Mesenchymal stem cell (in vitro differentiated cells and primary cell): ENCODE measurements at regions not wholly inside any gene's neighbourhood (a gene's known extent, or its start where the extent isn't known, plus 50 kb on each side); places are given as distances from the start of the nearest gene placed in this dataset.

Experiments used
- DNase-seq: peaks from one replicate; pipeline ENCODE4 v3.0.0-alpha.2; 2013
- H2AFZ ChIP-seq: one replicate; pipeline ENCODE4 v1.6.1; 2013; ENCODE audit warnings: low read depth, mild to moderate bottlenecking, control low read depth, inconsistent platforms, low read length, moderate library complexity
- H2AK5ac ChIP-seq: 2 replicates; pipeline ENCODE4 v1.6.1; 2013; ENCODE audit warnings: low read length, moderate library complexity, mild to moderate bottlenecking, inconsistent platforms; ENCODE audit not compliant: severe bottlenecking
- H2BK120ac ChIP-seq: one replicate; pipeline ENCODE4 v1.6.1; 2013; ENCODE audit warnings: low read depth, mild to moderate bottlenecking, inconsistent platforms, low read length, moderate library complexity
- H2BK12ac ChIP-seq, 2 experiments: one replicate each; pipeline ENCODE4 v1.6.1; 2013; ENCODE audit warnings: inconsistent platforms in 2 of 2, low read length in 2 of 2, mild to moderate bottlenecking in 2 of 2, moderate library complexity in 2 of 2, control low read depth in 1 of 2
- H2BK15ac ChIP-seq: one replicate; pipeline ENCODE4 v1.6.1; 2013; ENCODE audit warnings: mild to moderate bottlenecking, low read depth, inconsistent platforms; ENCODE audit not compliant: poor library complexity, severe bottlenecking
- H2BK5ac ChIP-seq: 2 replicates; pipeline ENCODE4 v1.6.1; 2013; ENCODE audit warnings: low read depth, mild to moderate bottlenecking, low read length, control low read depth, inconsistent platforms; ENCODE audit not compliant: poor library complexity, severe bottlenecking
- H3K14ac ChIP-seq, 2 experiments: one replicate each; pipeline ENCODE4 v1.6.1; 2013; ENCODE audit warnings: inconsistent platforms in 2 of 2, low read length in 2 of 2, control low read depth in 1 of 2, mild to moderate bottlenecking in 1 of 2, moderate library complexity in 1 of 2
- H3K18ac ChIP-seq, 2 experiments: one replicate each; pipeline ENCODE4 v1.6.1; 2013; ENCODE audit warnings: inconsistent platforms in 2 of 2, low read length in 2 of 2, control low read depth in 1 of 2, low read depth in 1 of 2, mild to moderate bottlenecking in 1 of 2
- H3K23ac ChIP-seq, 2 experiments: one replicate each; pipeline ENCODE4 v1.6.1; 2013; ENCODE audit warnings: inconsistent platforms in 2 of 2, low read length in 2 of 2, mild to moderate bottlenecking in 2 of 2, moderate library complexity in 2 of 2, control low read depth in 1 of 2
- H3K27ac ChIP-seq: 2 replicates; pipeline ENCODE4 v1.5.1; 2013; ENCODE audit warnings: mild to moderate bottlenecking, moderate library complexity, low read length, control low read depth, inconsistent platforms; ENCODE audit not compliant: poor library complexity, severe bottlenecking
- H3K27me3 ChIP-seq, 2 experiments: 2 replicates each; pipeline versions ENCODE4 v1.6.1 to v1.7.0; 2013; ENCODE audit warnings: low read length in 2 of 2, mild to moderate bottlenecking in 2 of 2, moderate library complexity in 2 of 2, control low read depth in 1 of 2, inconsistent platforms in 1 of 2; ENCODE audit not compliant: control insufficient read depth in 1 of 2, insufficient read depth in 1 of 2
- H3K36me3 ChIP-seq, 2 experiments: 2 replicates each; pipeline versions ENCODE4 v1.6.1 to v1.7.0; 2013; ENCODE audit warnings: low read length in 2 of 2, control low read depth in 1 of 2, inconsistent platforms in 1 of 2, low read depth in 1 of 2, mild to moderate bottlenecking in 1 of 2; ENCODE audit not compliant: insufficient read depth in 2 of 2, control insufficient read depth in 1 of 2
- H3K4ac ChIP-seq, 2 experiments: one replicate each; pipeline ENCODE4 v1.6.1; 2013; ENCODE audit warnings: inconsistent platforms in 2 of 2, low read length in 2 of 2, mild to moderate bottlenecking in 2 of 2, moderate library complexity in 2 of 2, control low read depth in 1 of 2, low read depth in 1 of 2
- H3K4me1 ChIP-seq: 2 replicates; pipeline ENCODE4 v1.6.1; 2013; ENCODE audit warnings: low read depth, low read length, control low read depth; ENCODE audit not compliant: control insufficient read depth, insufficient read depth
- H3K4me2 ChIP-seq: 2 replicates; pipeline ENCODE4 v1.6.1; 2013; ENCODE audit warnings: low read length, mild to moderate bottlenecking, inconsistent platforms; ENCODE audit not compliant: poor library complexity, severe bottlenecking
- H3K4me3 ChIP-seq, 2 experiments: 2 replicates each; pipeline versions ENCODE4 v1.5.1 to v1.7.0; 2013; ENCODE audit warnings: low read length in 2 of 2, mild to moderate bottlenecking in 2 of 2, control low read depth in 1 of 2, low read depth in 1 of 2; ENCODE audit not compliant: insufficient read depth in 1 of 2
- H3K79me1 ChIP-seq: replicated peaks from 2 replicates; pipeline ENCODE4 v1.6.1; 2013; ENCODE audit warnings: mild to moderate bottlenecking, control low read depth, low read length, inconsistent platforms; ENCODE audit not compliant: poor library complexity, severe bottlenecking
- H3K9ac ChIP-seq: 2 replicates; pipeline ENCODE4 v1.7.0; 2013; ENCODE audit warnings: mild to moderate bottlenecking, low read length, moderate library complexity
- H3K9me3 ChIP-seq: 2 replicates; pipeline ENCODE4 v1.7.0; 2013; ENCODE audit warnings: mild to moderate bottlenecking, low read length; ENCODE audit not compliant: control insufficient read depth
- H4K8ac ChIP-seq: one replicate; pipeline ENCODE4 v1.6.1; 2013; ENCODE audit warnings: inconsistent platforms, mild to moderate bottlenecking, low read length, moderate library complexity
- H4K91ac ChIP-seq: one replicate; pipeline ENCODE4 v1.6.1; 2013; ENCODE audit warnings: mild to moderate bottlenecking, low read length, inconsistent platforms
- WGBS: methylation state at CpG from one replicate; pipeline ENCODE4 v1.1.7; 2013; ENCODE audit warnings: mixed read lengths; 5-methylcytosine and 5-hydroxymethylcytosine counted together

DNA sequence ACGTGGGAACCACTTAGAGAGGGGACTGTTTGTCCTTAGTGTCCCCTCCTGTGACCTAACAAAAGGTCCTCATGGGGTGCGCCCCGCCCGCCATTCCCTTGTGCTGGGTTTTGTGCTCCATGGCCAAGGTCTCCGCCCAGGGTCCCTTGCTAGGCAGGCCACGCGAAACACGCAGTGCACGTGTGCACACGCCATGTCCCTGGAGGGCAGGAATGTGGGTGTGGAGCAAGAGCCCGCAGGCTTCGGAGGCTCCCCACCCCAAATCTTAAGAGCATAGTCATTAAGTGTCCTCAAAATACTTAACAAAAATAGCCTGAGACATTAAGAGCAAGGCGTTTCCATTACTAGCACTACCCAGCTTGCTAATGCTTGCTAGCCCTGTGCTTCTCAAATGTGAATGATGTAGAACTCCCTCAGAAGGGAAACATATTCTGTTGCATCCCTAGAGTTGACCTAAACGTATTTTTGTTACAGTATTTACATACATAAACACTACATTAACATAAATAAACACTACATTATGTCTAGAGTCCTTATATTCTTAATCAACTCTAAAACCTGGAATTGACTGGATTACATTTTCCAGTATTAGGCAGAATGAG, 117.6 kb upstream of the APCDD1 start:
- H3K79me1 ChIP-seq = no peaks in the 10 kb centered on the region
- no peaks in the 10 kb centered on the region for H3K4me1 ChIP-seq
- H2BK5ac ChIP-seq = no peak overlapping the region
- no peak overlapping the region for H2BK15ac ChIP-seq
- H2AFZ ChIP-seq = no peak overlapping the region
- no peak overlapping the region for H3K23ac ChIP-seq
- DNase-seq = no peak
- no peaks in the 10 kb centered on the region for H3K9me3 ChIP-seq
- H3K14ac ChIP-seq = no peak overlapping the region
- 86% methylated on average over 13 of the region's 14 CpGs for WGBS
- no peak overlapping the region for H2BK12ac ChIP-seq
- H3K4ac ChIP-seq = no peak overlapping the region
- no peaks in the 10 kb centered on the region for H3K36me3 ChIP-seq
- no peak overlapping the region for H2AK5ac ChIP-seq
- H3K4me2 ChIP-seq = no peak overlapping the region
- no peak overlapping the region for H3K18ac ChIP-seq
- H3K27ac ChIP-seq = no peak overlapping the region
- no peak overlapping the region for H3K4me3 ChIP-seq
- H3K9ac ChIP-seq = no peak overlapping the region
- H3K27me3 ChIP-seq = peaks cover 7 to 17% of the 10 kb centered on the region in 2 experiments
- H4K8ac ChIP-seq = peak overlapping the region; percentile 40
- H4K91ac ChIP-seq = peak overlapping the region; percentile 25
- H2BK120ac ChIP-seq = no peak overlapping the region

GRCh38 chr18:10340821-10341220, 113.6 kb upstream of the APCDD1 start:
- H3K27me3 ChIP-seq = peaks cover 5 to 10% of the 10 kb centered on the region in 2 experiments
- no peak overlapping the region for H3K18ac ChIP-seq
- no peak overlapping the region for H3K4me2 ChIP-seq
- no peak overlapping the region for H3K4me3 ChIP-seq
- H2BK5ac ChIP-seq = no peak overlapping the region
- H3K27ac ChIP-seq = no peak overlapping the region
- H3K9me3 ChIP-seq = no peaks in the 10 kb centered on the region
- no peak overlapping the region for H2BK15ac ChIP-seq
- H3K9ac ChIP-seq = no peak overlapping the region
- no peak overlapping the region for H3K23ac ChIP-seq
- DNase-seq = no peak
- H2BK120ac ChIP-seq = no peak overlapping the region
- 96% methylated on average over 5 of the region's 5 CpGs for WGBS
- no peak overlapping the region for H4K8ac ChIP-seq
- H2BK12ac ChIP-seq = no peak overlapping the region
- H4K91ac ChIP-seq = no peak overlapping the region
- no peak overlapping the region for H3K14ac ChIP-seq
- no peak overlapping the region for H3K4ac ChIP-seq
- H3K36me3 ChIP-seq = no peaks in the 10 kb centered on the region
- no peak overlapping the region for H2AFZ ChIP-seq
- no peaks in the 10 kb centered on the region for H3K79me1 ChIP-seq
- H2AK5ac ChIP-seq = no peak overlapping the region
- no peaks in the 10 kb centered on the region for H3K4me1 ChIP-seq

GRCh38 chr18:10343778-10344177, 110.7 kb upstream of the APCDD1 start:
- H2AK5ac ChIP-seq = no peak overlapping the region
- peak overlapping the region in 1 of 2 experiments; percentile 77 for H3K14ac ChIP-seq
- H3K79me1 ChIP-seq = no peaks in the 10 kb centered on the region
- H3K23ac ChIP-seq = no peak overlapping the region
- H3K4me1 ChIP-seq = no peaks in the 10 kb centered on the region
- H4K91ac ChIP-seq = no peak overlapping the region
- no peak for DNase-seq
- 95% methylated on average over 11 of the region's 11 CpGs for WGBS
- H3K4me3 ChIP-seq = no peak overlapping the region
- no peak overlapping the region for H2BK15ac ChIP-seq
- peak overlapping the region in 1 of 2 experiments; percentile 40 for H2BK12ac ChIP-seq
- H3K27ac ChIP-seq = no peak overlapping the region
- no peak overlapping the region for H3K4me2 ChIP-seq
- no peak overlapping the region for H4K8ac ChIP-seq
- no peak overlapping the region for H3K9ac ChIP-seq
- H3K4ac ChIP-seq = no peak overlapping the region
- peaks cover 0 to 5% of the 10 kb centered on the region in 2 experiments for H3K27me3 ChIP-seq
- H3K18ac ChIP-seq = peak overlapping the region in 1 of 2 experiments; percentile 23
- H2BK120ac ChIP-seq = no peak overlapping the region
- no peak overlapping the region for H2BK5ac ChIP-seq
- no peaks in the 10 kb centered on the region for H3K9me3 ChIP-seq
- H3K36me3 ChIP-seq = no peaks in the 10 kb centered on the region
- no peak overlapping the region for H2AFZ ChIP-seq

- no peak overlapping the region for H3K9ac ChIP-seq
- 88% methylated on average over 12 of the region's 17 CpGs for WGBS
- no peak overlapping the region for H3K4me3 ChIP-seq
- no peaks in the 10 kb centered on the region for H3K79me1 ChIP-seq
- no peak overlapping the region for H2AFZ ChIP-seq
- H4K91ac ChIP-seq = no peak overlapping the region
- no peaks in the 10 kb centered on the region for H3K36me3 ChIP-seq
- H3K27ac ChIP-seq = no peak overlapping the region
- no peak overlapping the region for H3K18ac ChIP-seq
- H2BK12ac ChIP-seq = peak overlapping the region in 1 of 2 experiments; percentile 79
- H3K4ac ChIP-seq = no peak overlapping the region
- no peak overlapping the region for H2AK5ac ChIP-seq
- no peaks in the 10 kb centered on the region for H3K9me3 ChIP-seq
- no peak overlapping the region for H2BK120ac ChIP-seq
- no peak overlapping the region for H3K4me2 ChIP-seq
- DNase-seq = no peak
- no peak overlapping the region for H4K8ac ChIP-seq
- no peaks in the 10 kb centered on the region for H3K4me1 ChIP-seq
- no peaks in the 10 kb centered on the region for H3K27me3 ChIP-seq
- H3K14ac ChIP-seq = peak overlapping the region in 1 of 2 experiments; percentile 77
- H3K23ac ChIP-seq = no peak overlapping the region
- H2BK5ac ChIP-seq = no peak overlapping the region
- no peak overlapping the region for H2BK15ac ChIP-seq
Observed at GRCh38 chr18:10346749-10347415, 107.6 kb upstream of the APCDD1 start.
